ENCODE measurements at regions not wholly inside any gene's neighbourhood (a gene's known extent, or its start where the extent isn't known, plus 50 kb on each side); places are given as distances from the start of the nearest gene placed in this dataset.

DNA sequence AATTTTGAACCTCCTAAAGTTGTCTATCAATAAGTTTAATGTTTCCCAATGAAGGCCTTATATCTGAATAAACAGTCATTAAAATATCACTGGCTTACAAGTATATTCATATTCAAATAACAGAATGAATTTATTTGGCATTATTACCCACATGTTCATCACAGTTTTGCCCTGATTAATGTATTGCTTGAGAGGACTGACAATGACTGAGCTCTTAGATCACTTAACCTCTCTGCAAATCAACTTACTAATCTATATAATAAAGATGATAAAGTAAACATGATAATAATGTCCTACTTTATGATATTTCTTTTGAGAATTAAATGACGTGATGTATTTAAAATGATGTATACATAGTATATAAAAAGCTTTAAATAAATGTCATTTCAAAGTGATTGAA is 532.0 kb upstream of the GBE1 start:
- TF ChIP-seq POLR2AphosphoS5 (IDR thresholded peaks at IDR 0.05; ENCODE audit: low read depth, low read length): no peak
- TF ChIP-seq TAF1 (IDR thresholded peaks at IDR 0.05; ENCODE audit: borderline replicate concordance, insufficient read depth, low read length): no peak
- TF ChIP-seq REST (IDR thresholded peaks at IDR 0.05; ENCODE audit: insufficient read depth in 1 of 2, low read depth in 2 of 2, low read length in 2 of 2): no peak
